Ectodermal cell (in vitro differentiated cells): ENCODE measurements at regions not wholly inside any gene's neighbourhood (a gene's known extent, or its start where the extent isn't known, plus 50 kb on each side); places are given as distances from the start of the nearest gene placed in this dataset.

Source experiments
- H3K27ac ChIP-seq: 2 replicates; pipeline ENCODE4 v1.7.0; 2013; ENCODE audit warnings: mild to moderate bottlenecking, low read depth, low read length; ENCODE audit not compliant: insufficient read depth, poor library complexity, severe bottlenecking
- H3K27me3 ChIP-seq: 2 replicates; pipeline ENCODE4 v1.7.0; 2013; ENCODE audit warnings: mild to moderate bottlenecking, low read length; ENCODE audit not compliant: insufficient read depth, control insufficient read depth, poor library complexity, severe bottlenecking
- H3K36me3 ChIP-seq: one replicate; pipeline ENCODE4 v1.7.0; 2013; ENCODE audit warnings: low read length; ENCODE audit not compliant: control insufficient read depth, insufficient read depth
- H3K4me1 ChIP-seq: one replicate; pipeline ENCODE4 v1.7.0; 2013; ENCODE audit warnings: low read length; ENCODE audit not compliant: control insufficient read depth, insufficient read depth
- H3K4me3 ChIP-seq: 2 replicates; pipeline ENCODE4 v1.7.0; 2013; ENCODE audit warnings: low read depth, low read length, control low read depth; ENCODE audit not compliant: insufficient read depth
- H3K9me3 ChIP-seq: 2 replicates; pipeline ENCODE4 v1.7.0; 2013; ENCODE audit warnings: mild to moderate bottlenecking, low read length, moderate library complexity; ENCODE audit not compliant: control insufficient read depth
- WGBS, 2 experiments: methylation state at CpG; one replicate each; pipeline ENCODE4 v1.1.7; 2013; ENCODE audit warnings: missing lambda C conversion rate in 2 of 2; 5-methylcytosine and 5-hydroxymethylcytosine counted together

DNA sequence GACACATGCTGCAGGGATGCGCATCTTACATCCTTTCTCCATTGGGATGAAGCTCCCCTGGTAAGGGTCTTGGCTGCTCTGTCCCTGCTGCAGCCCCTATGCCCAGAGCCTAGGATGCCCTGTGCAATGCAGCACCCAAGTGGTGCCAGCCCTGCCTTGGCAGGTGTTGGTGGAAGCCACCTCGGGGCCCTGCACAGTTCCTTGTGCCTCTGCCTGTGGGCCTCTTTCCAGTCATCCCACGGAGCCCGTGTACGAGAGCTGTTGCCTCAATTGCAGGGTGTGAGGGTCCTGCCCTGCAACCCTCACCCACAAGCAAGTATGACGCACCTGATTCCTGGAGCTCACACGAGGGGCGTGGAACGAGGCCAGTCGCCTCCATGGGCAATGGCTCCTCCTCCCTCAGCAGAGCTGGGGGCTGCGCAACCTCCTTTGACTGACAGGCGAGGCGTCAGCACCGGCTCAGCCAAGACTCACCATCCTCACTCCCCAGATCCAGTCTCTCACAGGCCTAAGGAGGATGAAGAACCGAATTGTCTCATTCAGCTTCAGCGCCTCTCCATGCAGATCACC is 719.6 kb downstream of the BRD1 start:
- 93 to 94% methylated on average over 16 of the region's 16 CpGs for WGBS, 2 experiments

GRCh38 chr22:49107561-49107960 is 720.1 kb downstream of the BRD1 start:
- no peak overlapping the region for H3K27ac ChIP-seq
- no peaks in the 10 kb centered on the region for H3K9me3 ChIP-seq
- 90 to 94% methylated on average over 8 of the region's 8 CpGs for WGBS, 2 experiments
- no peaks in the 10 kb centered on the region for H3K4me1 ChIP-seq
- no peaks in the 10 kb centered on the region for H3K27me3 ChIP-seq
- H3K4me3 ChIP-seq: no peak overlapping the region
- no peaks in the 10 kb centered on the region for H3K36me3 ChIP-seq

More for the DNA sequence above, 719.6 kb downstream of the BRD1 start:
- no peaks in the 10 kb centered on the region for H3K27me3 ChIP-seq
- H3K4me1 ChIP-seq: no peaks in the 10 kb centered on the region
- no peaks in the 10 kb centered on the region for H3K9me3 ChIP-seq
- H3K27ac ChIP-seq: no peak overlapping the region
- no peak overlapping the region for H3K4me3 ChIP-seq
- H3K36me3 ChIP-seq: no peaks in the 10 kb centered on the region

DNA sequence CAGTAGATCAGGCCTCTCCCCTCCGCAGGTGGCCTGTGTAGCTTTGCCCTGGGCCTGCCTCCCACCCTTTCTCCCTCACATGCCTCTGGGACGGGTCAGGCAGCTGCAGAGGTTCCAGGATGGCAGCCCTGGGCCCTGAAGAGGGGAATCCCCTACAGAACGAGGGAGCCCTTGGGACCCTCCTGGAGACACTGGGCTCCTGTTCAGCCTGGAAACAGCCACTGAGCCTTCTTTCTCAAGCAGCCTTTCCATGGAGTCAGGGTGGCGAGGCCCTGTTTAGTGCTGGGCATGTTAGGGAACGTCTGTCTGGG is 720.9 kb downstream of the BRD1 start:
- H3K4me1 ChIP-seq: no peaks in the 10 kb centered on the region
- no peak overlapping the region for H3K27ac ChIP-seq
- H3K9me3 ChIP-seq: no peaks in the 10 kb centered on the region
- whole genome bisulfite sequencing, 2 experiments: 88 to 90% methylated on average over 5 of the region's 5 CpGs
- H3K4me3 ChIP-seq: no peak overlapping the region
- H3K36me3 ChIP-seq: no peaks in the 10 kb centered on the region
- H3K27me3 ChIP-seq: no peaks in the 10 kb centered on the region

- Histone ChIP-seq H3K27me3 (no peaks in the 10 kb centered on the region), H3K36me3 (no peaks in the 10 kb centered on the region), H3K4me1 (no peaks in the 10 kb centered on the region), H3K4me3 (no peak overlapping the region), H3K27ac (no peak overlapping the region), H3K9me3 (no peaks in the 10 kb centered on the region)
- 90 to 91% methylated on average over 12 of the region's 12 CpGs for WGBS, 2 experiments
Measured at GRCh38 chr22:49106096-49106841, 721.4 kb downstream of the BRD1 start.

GRCh38 chr22:49104434-49104833 is 723.2 kb downstream of the BRD1 start:
- H3K4me3 ChIP-seq: no peak overlapping the region
- H3K27me3 ChIP-seq: no peaks in the 10 kb centered on the region
- no peaks in the 10 kb centered on the region for H3K9me3 ChIP-seq
- no peak overlapping the region for H3K27ac ChIP-seq
- 88 to 89% methylated on average over 7 of the region's 7 CpGs for WGBS, 2 experiments
- no peaks in the 10 kb centered on the region for H3K4me1 ChIP-seq
- H3K36me3 ChIP-seq: no peaks in the 10 kb centered on the region

- H3K27ac ChIP-seq: no peak overlapping the region
- no peaks in the 10 kb centered on the region for H3K27me3 ChIP-seq
- no peak overlapping the region for H3K4me3 ChIP-seq
- no peaks in the 10 kb centered on the region for H3K36me3 ChIP-seq
- no peaks in the 10 kb centered on the region for H3K4me1 ChIP-seq
- 82 to 83% methylated on average over 15 of the region's 15 CpGs for WGBS, 2 experiments
- H3K9me3 ChIP-seq: no peaks in the 10 kb centered on the region
Measured at GRCh38 chr22:49103314-49104059, 724.2 kb downstream of the BRD1 start.

DNA sequence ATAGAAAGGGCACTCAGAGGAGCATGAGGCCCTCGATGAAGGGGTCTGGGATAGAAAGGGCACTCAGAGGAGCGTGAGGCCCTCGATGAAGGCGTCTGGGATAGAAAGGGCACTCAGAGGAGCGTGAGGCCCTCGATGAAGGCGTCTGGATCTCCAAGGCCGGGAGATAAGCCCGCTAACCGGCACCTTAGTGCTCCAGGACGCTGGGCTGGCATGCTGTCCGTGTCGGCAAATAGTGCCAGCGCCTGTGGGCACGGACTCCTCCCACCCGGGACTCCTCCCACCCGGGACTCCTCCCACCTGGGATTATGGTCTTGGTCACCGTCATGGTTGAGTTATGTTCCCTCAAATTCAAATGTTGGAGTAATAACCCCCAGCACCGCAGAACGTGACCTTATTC is 725.3 kb downstream of the BRD1 start:
- no peak overlapping the region for H3K27ac ChIP-seq
- no peaks in the 10 kb centered on the region for H3K36me3 ChIP-seq
- no peaks in the 10 kb centered on the region for H3K9me3 ChIP-seq
- no peaks in the 10 kb centered on the region for H3K27me3 ChIP-seq
- no peak overlapping the region for H3K4me3 ChIP-seq
- WGBS, 2 experiments: 95 to 96% methylated on average over 20 of the region's 20 CpGs
- no peaks in the 10 kb centered on the region for H3K4me1 ChIP-seq

GRCh38 chr22:49101873-49102272 is 725.8 kb downstream of the BRD1 start:
- H3K9me3 ChIP-seq: no peaks in the 10 kb centered on the region
- 79 to 81% methylated on average over 8 of the region's 8 CpGs for whole genome bisulfite sequencing, 2 experiments
- H3K4me3 ChIP-seq: no peak overlapping the region
- H3K27me3 ChIP-seq: no peaks in the 10 kb centered on the region
- H3K36me3 ChIP-seq: no peaks in the 10 kb centered on the region
- H3K4me1 ChIP-seq: no peaks in the 10 kb centered on the region
- H3K27ac ChIP-seq: no peak overlapping the region

GRCh38 chr22:49101225-49101624 is 726.4 kb downstream of the BRD1 start:
- WGBS, 2 experiments: 92 to 94% methylated on average over 8 of the region's 8 CpGs
- Histone ChIP-seq H3K27ac (no peak overlapping the region), H3K4me3 (no peak overlapping the region), H3K4me1 (no peaks in the 10 kb centered on the region), H3K36me3 (no peaks in the 10 kb centered on the region), H3K27me3 (no peaks in the 10 kb centered on the region), H3K9me3 (no peaks in the 10 kb centered on the region)

DNA sequence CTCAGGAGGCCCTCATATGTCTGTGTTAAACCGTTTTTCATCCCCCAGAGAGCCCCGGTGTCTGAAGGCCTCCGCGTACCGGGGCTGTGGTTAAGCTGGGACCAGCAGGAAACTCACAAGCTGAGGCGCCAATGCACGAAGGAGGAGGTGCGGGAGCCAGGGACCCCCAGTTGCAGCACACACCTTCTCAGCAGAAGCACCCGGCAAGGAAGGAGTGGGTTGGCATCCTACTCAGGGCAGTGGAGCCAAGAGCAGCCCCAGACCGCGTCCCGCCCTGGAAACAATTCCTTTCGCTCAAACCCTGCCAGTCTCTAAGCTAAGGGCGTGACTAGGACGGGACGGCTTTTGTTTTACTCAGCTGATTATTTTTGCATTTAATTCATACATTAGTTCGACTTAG is 726.9 kb downstream of the BRD1 start:
- 94% methylated on average over 17 of the region's 17 CpGs for WGBS, 2 experiments
- no peak overlapping the region for H3K4me3 ChIP-seq
- no peaks in the 10 kb centered on the region for H3K4me1 ChIP-seq
- no peaks in the 10 kb centered on the region for H3K9me3 ChIP-seq
- H3K27me3 ChIP-seq: no peaks in the 10 kb centered on the region
- H3K36me3 ChIP-seq: no peaks in the 10 kb centered on the region
- no peak overlapping the region for H3K27ac ChIP-seq
